ENCODE measurements at regions not wholly inside any gene's neighbourhood (a gene's known extent, or its start where the extent isn't known, plus 50 kb on each side); places are given as distances from the start of the nearest gene placed in this dataset.

- no peak for DNase-seq
Measured at GRCh38 chr12:94813314-94813713, 163.0 kb upstream of the TMCC3 start.

GRCh38 chr12:94812345-94812744, 162.0 kb upstream of the TMCC3 start:
- DNase-seq: no peak

- no peak for DNase-seq
Measured at GRCh38 chr12:94811611-94812010, 161.3 kb upstream of the TMCC3 start.

- no peak for DNase-seq
Measured at GRCh38 chr12:94807951-94808350, 157.6 kb upstream of the TMCC3 start.

GRCh38 chr12:94806617-94807016, 156.3 kb upstream of the TMCC3 start:
- no peak for DNase-seq

GRCh38 chr12:94805749-94806529, 155.6 kb upstream of the TMCC3 start:
- DNase-seq: no peak

- no peak for DNase-seq
Measured at GRCh38 chr12:94803939-94804338, 153.6 kb upstream of the TMCC3 start.

GRCh38 chr12:94802796-94803195, 152.4 kb upstream of the TMCC3 start:
- DNase-seq: no peak

DNA sequence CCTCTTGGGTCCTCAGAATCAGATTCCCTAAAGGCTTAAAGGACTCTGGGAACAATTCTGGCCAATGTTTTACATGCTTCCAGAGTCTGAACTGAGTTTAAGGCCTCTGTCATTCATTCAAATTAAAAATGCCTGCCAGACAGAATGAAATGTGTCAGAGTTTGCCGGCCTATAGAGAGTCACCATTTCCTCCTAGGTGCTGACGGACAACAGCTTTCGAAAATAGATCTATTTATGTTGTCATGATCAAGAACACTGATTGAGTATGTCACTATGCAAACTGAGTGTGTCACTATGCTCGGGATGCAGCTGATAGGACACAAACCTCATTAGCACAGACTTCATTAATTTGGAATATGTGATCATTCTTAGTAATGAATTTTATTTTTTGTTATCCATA, 151.4 kb upstream of the TMCC3 start:
- DNase-seq: no peak

DNA sequence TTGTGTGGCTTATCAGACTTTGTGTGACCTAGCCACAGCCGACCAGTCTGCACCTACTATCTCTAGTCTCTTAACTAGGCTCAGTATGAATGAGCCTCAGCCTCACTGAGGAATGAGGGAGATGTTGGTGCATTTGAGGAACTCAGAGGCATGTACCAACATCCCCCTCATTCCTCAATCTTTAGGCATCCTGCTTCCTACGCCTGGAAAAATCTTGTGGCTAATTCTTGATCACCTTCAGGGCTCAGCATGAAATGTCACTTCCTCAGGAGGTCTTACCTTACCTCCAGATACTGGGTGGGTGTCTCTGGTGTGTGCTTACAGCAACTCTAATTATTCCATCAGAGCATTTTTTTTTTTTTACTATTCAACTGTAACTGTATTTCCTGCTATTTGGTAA, 148.8 kb upstream of the TMCC3 start:
- DNase-seq: no peak

DNA sequence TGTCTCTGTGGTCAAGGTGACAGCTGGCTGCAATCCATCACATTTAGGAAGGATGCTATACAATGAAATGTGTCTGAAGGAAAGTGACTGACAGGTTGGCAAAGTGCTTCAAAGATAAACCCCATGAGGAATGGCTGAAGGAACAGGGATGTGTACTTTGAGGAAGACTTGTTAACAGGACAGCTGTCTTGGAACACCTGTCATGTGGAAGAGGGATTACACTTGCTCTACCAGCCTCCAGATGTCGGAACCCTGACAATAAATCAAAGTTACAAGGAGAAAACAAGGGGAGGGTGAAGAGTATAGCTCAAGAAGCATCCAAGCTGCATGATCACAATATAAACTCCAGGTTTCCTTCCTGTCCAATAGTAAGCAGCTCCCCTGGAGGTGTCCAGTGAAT, 147.8 kb upstream of the TMCC3 start:
- DNase-seq: no peak

DNA sequence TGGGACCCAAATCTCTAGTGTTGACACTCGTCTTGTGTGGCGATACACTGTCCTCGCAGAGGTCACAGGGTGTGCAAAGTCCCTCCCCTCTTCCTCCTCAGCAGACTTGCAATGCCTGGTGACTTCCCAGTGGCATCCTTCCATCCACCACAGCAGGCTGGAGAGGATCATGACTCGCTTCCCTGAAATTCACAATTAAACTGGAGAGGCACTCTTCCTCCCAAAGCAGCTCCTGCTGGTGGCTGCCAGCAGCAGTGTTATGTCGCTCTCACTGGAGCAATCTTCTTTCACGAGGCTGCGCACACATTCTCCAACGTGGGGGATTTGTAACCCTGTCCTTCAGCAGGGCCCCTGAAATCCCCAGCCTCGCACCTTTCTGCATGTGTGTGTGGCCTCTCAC, 145.2 kb upstream of the TMCC3 start:
- no peak for DNase-seq

DNA sequence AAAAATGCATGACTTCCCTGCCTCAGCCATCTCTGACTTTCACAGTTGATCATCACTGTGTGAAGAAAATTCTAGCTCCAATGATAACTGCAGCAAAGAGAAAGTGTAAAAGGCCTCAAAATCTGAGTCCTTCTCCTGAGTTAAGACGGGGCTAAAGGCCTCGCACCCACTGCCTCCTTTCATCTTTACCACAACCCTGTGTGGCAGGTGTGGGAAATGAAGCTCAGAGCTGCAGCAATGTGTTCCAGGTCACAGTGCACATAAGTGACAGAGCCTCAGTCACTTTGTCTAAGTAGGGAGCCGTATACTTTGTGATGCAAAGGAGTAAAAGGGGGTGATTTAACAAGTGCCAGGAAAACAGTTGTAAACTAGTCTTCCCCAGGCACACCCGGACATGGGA, 144.7 kb upstream of the TMCC3 start:
- DNase-seq: no peak

GRCh38 chr12:94793191-94793595, 142.8 kb upstream of the TMCC3 start:
- no peak for DNase-seq

GRCh38 chr12:94792693-94793092, 142.3 kb upstream of the TMCC3 start:
- no peak for DNase-seq

DNA sequence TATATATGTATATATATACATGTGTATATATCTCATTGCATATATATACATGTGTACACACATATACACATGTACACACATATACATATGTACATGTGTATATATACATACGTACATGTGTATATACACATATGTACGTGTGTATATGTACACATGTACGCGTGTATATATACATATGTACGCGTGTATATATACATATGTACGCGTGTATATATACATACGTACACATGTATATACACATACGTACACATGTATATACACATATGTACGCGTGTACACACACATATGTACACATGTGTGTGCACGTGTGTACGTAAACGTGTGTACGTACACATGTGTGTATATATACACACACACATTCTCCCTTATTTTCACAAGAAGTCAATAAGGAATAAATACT, 141.6 kb upstream of the TMCC3 start:
- no peak for DNase-seq

GRCh38 chr12:94790825-94791224, 140.5 kb upstream of the TMCC3 start:
- no peak for DNase-seq

GRCh38 chr12:94790370-94790769, 140.0 kb upstream of the TMCC3 start:
- no peak for DNase-seq

DNA sequence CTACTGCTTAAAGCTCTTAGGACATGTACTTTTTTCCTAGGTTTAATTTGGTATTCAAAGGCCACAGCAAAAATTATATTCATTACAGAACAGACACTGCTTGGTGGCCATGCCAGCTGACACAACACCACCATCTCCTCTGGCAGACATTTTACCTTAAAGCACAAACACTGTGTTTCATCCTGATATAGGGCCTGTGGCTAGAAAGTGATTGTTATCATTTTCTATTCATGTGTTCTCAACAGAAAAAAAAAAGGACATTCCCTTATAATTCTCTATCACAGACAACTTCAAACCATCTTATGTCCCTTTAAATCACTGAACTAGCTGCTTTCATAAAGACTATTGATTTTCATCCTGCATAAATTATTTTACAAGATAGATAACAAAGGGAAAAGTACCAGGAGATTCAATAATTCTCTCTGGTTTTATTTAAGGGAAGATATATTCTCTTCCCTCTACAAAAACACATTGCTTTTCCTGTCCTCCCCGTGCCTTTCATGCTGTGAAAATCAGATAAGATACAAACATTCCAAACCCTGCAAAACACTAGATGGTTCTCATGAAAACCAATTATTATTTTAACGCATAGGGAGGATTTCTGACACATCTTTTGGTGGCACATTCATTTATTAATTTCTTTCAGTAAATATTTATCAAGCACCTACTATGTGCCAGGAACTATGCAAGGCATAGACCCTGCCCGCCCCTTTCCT, 139.3 kb upstream of the TMCC3 start:
- no peak for DNase-seq

- DNase-seq: no peak
Measured at GRCh38 chr12:94788298-94788697, 137.9 kb upstream of the TMCC3 start.

GRCh38 chr12:94786906-94787305, 136.5 kb upstream of the TMCC3 start:
- no peak for DNase-seq

DNA sequence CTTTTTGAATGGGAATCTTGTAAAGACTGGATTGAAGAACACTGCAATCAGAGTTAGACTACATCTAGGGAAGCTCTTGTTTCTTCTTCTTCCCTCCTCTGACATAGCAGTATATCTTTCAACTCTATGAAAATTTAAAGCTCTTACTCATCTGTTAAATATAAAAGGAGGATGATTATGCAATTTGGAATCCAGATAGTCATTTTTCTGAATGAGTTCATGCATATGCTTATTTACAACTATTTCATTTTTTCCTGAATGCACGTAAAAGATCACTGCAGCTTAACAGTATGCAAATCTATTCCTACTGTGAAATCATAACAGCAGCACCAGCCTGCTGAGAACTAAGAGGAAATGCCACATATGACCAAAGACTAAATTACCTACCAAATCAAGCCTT, 133.5 kb upstream of the TMCC3 start:
- DNase-seq: no peak

- DNase-seq: no peak
Measured at GRCh38 chr12:94783343-94783742, 133.0 kb upstream of the TMCC3 start.

- DNase-seq: no peak
Measured at GRCh38 chr12:94781835-94782234, 131.5 kb upstream of the TMCC3 start.

GRCh38 chr12:94779485-94779884, 129.1 kb upstream of the TMCC3 start:
- no peak for DNase-seq
